Left kidney (tissue), 1 donor: ENCODE measurements at regions not wholly inside any gene's neighbourhood (a gene's known extent, or its start where the extent isn't known, plus 50 kb on each side); places are given as distances from the start of the nearest gene placed in this dataset.

Source experiments
- DNase-seq: peaks from one replicate; pipeline ENCODE4 v3.0.0-alpha.2; 2013

- DNase-seq: no peak
Measured at GRCh38 chr14:79961197-79961596, 250.1 kb downstream of the DIO2 start.

GRCh38 chr14:79960288-79960687 lies 251.0 kb downstream of the DIO2 start:
- no peak for DNase-seq

GRCh38 chr14:79951572-79951971 lies 259.7 kb downstream of the DIO2 start:
- no peak for DNase-seq

GRCh38 chr14:79949906-79950305 lies 261.4 kb downstream of the DIO2 start:
- DNase-seq: no peak

GRCh38 chr14:79947440-79948054 lies 263.8 kb downstream of the DIO2 start:
- no peak for DNase-seq

- no peak for DNase-seq
Measured at GRCh38 chr14:79939235-79939634, 272.1 kb downstream of the DIO2 start.

GRCh38 chr14:79938185-79938584 lies 273.1 kb downstream of the DIO2 start:
- DNase-seq: no peak

- no peak for DNase-seq
Measured at GRCh38 chr14:79937433-79937832, 273.9 kb downstream of the DIO2 start.

GRCh38 chr14:79924551-79924950 lies 286.8 kb downstream of the DIO2 start:
- DNase-seq: no peak

- DNase-seq: no peak
Measured at GRCh38 chr14:79920180-79920692, 291.1 kb downstream of the DIO2 start.
